Naive thymus-derived CD4-positive, alpha-beta T cell (primary cell): ENCODE measurements at regions not wholly inside any gene's neighbourhood (a gene's known extent, or its start where the extent isn't known, plus 50 kb on each side); places are given as distances from the start of the nearest gene placed in this dataset.

Experiments
- ATAC-seq: fragments of 150-1000 bp; cut with Tn5 transposase; 2 replicates; pipeline ENCODE4 v1.10.0; 2021; ENCODE audit warnings: mild to moderate bottlenecking, moderate library complexity
- CTCF ChIA-PET: fragments of 350-600 bp; sonication (Branson Sonifier 250); formaldehyde crosslinking; loops from one replicate; lab custom pipeline; 2021; ENCODE audit warnings: antibody characterized with exemption; lab: Charles Lee
- POLR2A ChIA-PET: fragments of 350-600 bp; sonication (Branson Sonifier 250); formaldehyde crosslinking; loops from one replicate; lab custom pipeline; 2021; ENCODE audit warnings: antibody characterized with exemption, inconsistent platforms; lab: Charles Lee
- DNase-seq, 9 donors: peaks; one replicate each; pipeline versions ENCODE4 v3.0.0 to v3.0.0-alpha.2; 2020 to 2022; ENCODE audit warnings: mixed read lengths in 1 of 9
- H3K27ac ChIP-seq: one replicate; pipeline ENCODE4 v1.7.0; 2013; ENCODE audit warnings: mild to moderate bottlenecking, low read depth, low read length, moderate library complexity
- H3K27me3 ChIP-seq, 2 donors: one replicate each; pipeline ENCODE4 v1.7.0; 2013; ENCODE audit warnings: low read length in 2 of 2, mild to moderate bottlenecking in 2 of 2, moderate library complexity in 2 of 2; ENCODE audit not compliant: control insufficient read depth in 2 of 2, insufficient read depth in 2 of 2
- H3K36me3 ChIP-seq, 3 experiments: 1 replicate in 2 of 3; 2 replicates in 1 of 3; pipeline ENCODE4 v1.7.0; 2013; ENCODE audit warnings: low read length in 3 of 3, mild to moderate bottlenecking in 3 of 3, moderate library complexity in 1 of 3; ENCODE audit not compliant: insufficient read depth in 3 of 3, control insufficient read depth in 2 of 3
- H3K4me1 ChIP-seq, 2 donors: one replicate each; pipeline ENCODE4 v1.7.0; 2013; ENCODE audit warnings: low read length in 2 of 2, mild to moderate bottlenecking in 2 of 2, moderate library complexity in 1 of 2; ENCODE audit not compliant: control insufficient read depth in 2 of 2, insufficient read depth in 2 of 2
- H3K4me3 ChIP-seq: 2 replicates; pipeline ENCODE4 v1.7.0; 2013; ENCODE audit warnings: mild to moderate bottlenecking, low read length
- H3K9me3 ChIP-seq, 3 experiments: 1 replicate in 2 of 3; 2 replicates in 1 of 3; pipeline ENCODE4 v1.7.0; 2013; ENCODE audit warnings: low read length in 3 of 3; ENCODE audit not compliant: control insufficient read depth in 2 of 3
- H3K27ac Mint-ChIP-seq, 9 donors: one replicate each; pipeline ENCODE4 v1.8.0; 2020 to 2022; ENCODE audit warnings: mixed read lengths in 9 of 9, mild to moderate bottlenecking in 8 of 9, moderate library complexity in 5 of 9, inconsistent platforms in 2 of 9
- H3K27me3 Mint-ChIP-seq, 5 donors: one replicate each; pipeline ENCODE4 v1.8.0; 2021 to 2022; ENCODE audit warnings: mixed read lengths in 5 of 5, mild to moderate bottlenecking in 1 of 5
- H3K36me3 Mint-ChIP-seq, 5 donors: one replicate each; pipeline ENCODE4 v1.8.0; 2020 to 2022; ENCODE audit warnings: mixed read lengths in 5 of 5, mild to moderate bottlenecking in 3 of 5, inconsistent platforms in 1 of 5
- H3K4me1 Mint-ChIP-seq, 7 donors: one replicate each; pipeline ENCODE4 v1.8.0; 2020 to 2022; ENCODE audit warnings: mixed read lengths in 7 of 7, mild to moderate bottlenecking in 3 of 7, inconsistent platforms in 1 of 7
- H3K4me3 Mint-ChIP-seq, 10 donors: one replicate each; pipeline ENCODE4 v1.8.0; 2020 to 2022; ENCODE audit warnings: mild to moderate bottlenecking in 10 of 10, mixed read lengths in 10 of 10, moderate library complexity in 6 of 10, inconsistent platforms in 2 of 10
- H3K9me3 Mint-ChIP-seq, 11 donors: one replicate each; pipeline ENCODE4 v1.8.0; 2020 to 2022; ENCODE audit warnings: mixed read lengths in 11 of 11, mild to moderate bottlenecking in 4 of 11, inconsistent platforms in 1 of 11, moderate library complexity in 1 of 11
- intact Hi-C, 2 donors: fragments of 100-400 bp; cut with micrococcal nuclease; formaldehyde crosslinking; loops; one replicate each; pipeline ENCODE4 v1.15.1; 2023

GRCh38 chr3:88267-88666 is 108.3 kb upstream of the CHL1 start:
- Histone ChIP-seq H3K4me3 (no peak overlapping the region), H3K9me3 (no peaks in the 10 kb centered on the region), H3K36me3 (no peaks in the 10 kb centered on the region), H3K27ac (no peak overlapping the region), H3K27me3 (no peaks in the 10 kb centered on the region), H3K4me1 (no peaks in the 10 kb centered on the region)
- no peak for ATAC-seq
- Mint-ChIP-seq H3K9me3 (peaks cover 0 to 2% (median 0%) of the 10 kb centered on the region in 11 donors), H3K27ac (no peak overlapping the region), H3K4me1 (no peaks in the 10 kb centered on the region), H3K27me3 (peaks cover 0 to 30% (median 0%) of the 10 kb centered on the region in 5 donors), H3K4me3 (no peak overlapping the region), H3K36me3 (no peaks in the 10 kb centered on the region)
- intact Hi-C loops = no loop called here
- DNase-seq = no peak
- ChIA-PET POLR2A (no interaction called here), CTCF (no interaction called here)

DNA sequence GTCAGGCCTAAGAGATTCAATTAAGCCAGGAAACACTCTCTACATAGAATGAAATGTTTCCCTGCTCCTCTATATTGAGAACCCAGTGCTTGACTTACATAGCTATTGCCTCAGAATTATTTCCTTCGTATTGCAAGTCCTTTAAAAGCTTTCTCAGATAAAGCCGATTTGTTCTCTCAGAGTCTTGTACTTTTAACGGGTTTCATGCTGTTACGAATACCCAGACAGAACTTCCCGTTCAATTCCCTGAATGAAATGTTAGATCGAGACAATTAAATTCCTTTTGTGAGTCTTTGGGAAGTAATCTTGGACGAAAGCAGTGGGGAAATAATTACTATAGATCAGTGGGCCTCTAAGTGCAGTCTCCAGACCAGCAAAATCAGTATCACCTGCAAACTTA is 102.8 kb upstream of the CHL1 start:
- H3K27ac Mint-ChIP-seq = no peak overlapping the region
- CTCF ChIA-PET = no interaction called here
- ATAC-seq = no peak

DNA sequence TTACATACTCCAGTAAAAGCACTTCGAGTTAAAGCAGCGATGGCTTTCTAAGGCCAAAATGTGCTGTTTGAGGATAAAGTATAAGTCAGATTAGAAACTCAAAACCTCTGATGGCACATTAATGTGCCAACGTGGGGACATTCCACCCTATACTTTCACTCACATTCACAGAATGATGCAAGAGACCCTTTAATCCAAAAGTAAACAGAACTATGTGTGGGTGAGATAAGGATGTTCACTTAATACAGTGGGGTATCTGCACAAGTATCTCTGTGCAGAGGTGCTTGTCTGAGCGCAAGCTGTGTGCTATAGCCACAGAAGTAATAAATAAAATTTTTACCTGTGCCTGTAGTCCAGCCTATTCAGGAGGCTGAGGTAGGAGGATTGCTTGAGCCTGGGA is 100.3 kb upstream of the CHL1 start:
- Mint-ChIP-seq H3K9me3 (peaks cover 0 to 7% (median 0%) of the 10 kb centered on the region in 11 donors), H3K36me3 (no peaks in the 10 kb centered on the region), H3K27me3 (peaks cover 0 to 12% (median 6%) of the 10 kb centered on the region in 5 donors), H3K4me3 (no peak overlapping the region), H3K27ac (no peak overlapping the region), H3K4me1 (peaks cover 0 to 2% (median 0%) of the 10 kb centered on the region in 7 donors)
- H3K36me3 ChIP-seq = no peaks in the 10 kb centered on the region
- no peaks in the 10 kb centered on the region for H3K9me3 ChIP-seq
- ChIA-PET CTCF (no interaction called here), POLR2A (no interaction called here)
- H3K27me3 ChIP-seq = no peaks in the 10 kb centered on the region
- DNase-seq = no peak
- intact Hi-C loops = no loop called here
- ATAC-seq = no peak
- no peaks in the 10 kb centered on the region for H3K4me1 ChIP-seq
- H3K27ac ChIP-seq = no peak overlapping the region
- H3K4me3 ChIP-seq = no peak overlapping the region

More for the DNA sequence above, 102.8 kb upstream of the CHL1 start:
- no peaks in the 10 kb centered on the region for H3K4me1 ChIP-seq
- DNase-seq = no peak
- Mint-ChIP-seq H3K9me3 (peaks cover 0 to 5% (median 0%) of the 10 kb centered on the region in 11 donors), H3K4me3 (no peak overlapping the region), H3K4me1 (peaks cover 0 to 2% (median 0%) of the 10 kb centered on the region in 7 donors), H3K36me3 (no peaks in the 10 kb centered on the region), H3K27me3 (peaks cover 0 to 5% (median 0%) of the 10 kb centered on the region in 5 donors)
- no peak overlapping the region for H3K27ac ChIP-seq
- H3K9me3 ChIP-seq = no peaks in the 10 kb centered on the region
- H3K36me3 ChIP-seq = no peaks in the 10 kb centered on the region
- no peaks in the 10 kb centered on the region for H3K27me3 ChIP-seq
- H3K4me3 ChIP-seq = no peak overlapping the region
- intact Hi-C loops = no loop called here
- POLR2A ChIA-PET = no interaction called here

- Mint-ChIP-seq H3K27ac (no peak overlapping the region), H3K4me1 (peaks cover 0 to 2% (median 0%) of the 10 kb centered on the region in 7 donors), H3K27me3 (peaks cover 0 to 15% (median 6%) of the 10 kb centered on the region in 5 donors), H3K9me3 (peaks cover 0 to 7% (median 0%) of the 10 kb centered on the region in 11 donors), H3K36me3 (no peaks in the 10 kb centered on the region), H3K4me3 (no peak overlapping the region)
- POLR2A ChIA-PET = no interaction called here
- H3K4me1 ChIP-seq = no peaks in the 10 kb centered on the region
- no peak for ATAC-seq
- CTCF ChIA-PET = no interaction called here
- H3K27ac ChIP-seq = no peak overlapping the region
- H3K9me3 ChIP-seq = no peaks in the 10 kb centered on the region
- no peak overlapping the region for H3K4me3 ChIP-seq
- no peak for DNase-seq
- intact Hi-C loops = no loop called here
- H3K27me3 ChIP-seq = no peaks in the 10 kb centered on the region
- no peaks in the 10 kb centered on the region for H3K36me3 ChIP-seq
Measured at GRCh38 chr3:97417-98258, 98.9 kb upstream of the CHL1 start.

DNA sequence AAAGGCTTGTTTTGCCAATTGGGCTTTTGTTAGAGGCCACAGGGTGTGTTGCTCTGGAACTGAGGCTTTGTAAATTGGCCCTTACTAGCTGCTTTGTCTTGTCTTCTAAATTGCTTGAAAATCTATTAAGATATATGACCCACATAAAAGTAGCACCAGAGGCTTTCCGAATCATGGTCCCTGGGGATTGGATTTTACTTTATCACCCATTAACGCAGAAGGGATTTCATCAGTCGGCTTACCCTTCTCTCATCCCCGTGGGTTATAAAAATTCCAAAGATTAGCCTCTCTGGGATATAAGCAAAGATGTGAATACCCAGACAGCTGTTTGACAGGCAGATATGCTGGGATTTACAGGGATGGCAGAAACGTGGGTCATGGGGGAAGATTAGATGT is 98.3 kb upstream of the CHL1 start:
- CTCF ChIA-PET = no interaction called here
- Histone ChIP-seq H3K4me3 (no peak overlapping the region), H3K36me3 (no peaks in the 10 kb centered on the region), H3K4me1 (no peaks in the 10 kb centered on the region), H3K27me3 (no peaks in the 10 kb centered on the region), H3K27ac (no peak overlapping the region), H3K9me3 (no peaks in the 10 kb centered on the region)
- ATAC-seq = no peak
- intact Hi-C loops = no loop called here
- no peak for DNase-seq
- H3K4me3 Mint-ChIP-seq = no peak overlapping the region
- H3K9me3 Mint-ChIP-seq = peaks cover 0 to 7% (median 0%) of the 10 kb centered on the region in 11 donors
- peaks cover 0 to 2% (median 0%) of the 10 kb centered on the region in 7 donors for H3K4me1 Mint-ChIP-seq
- no peak overlapping the region for H3K27ac Mint-ChIP-seq
- peaks cover 0 to 15% (median 6%) of the 10 kb centered on the region in 5 donors for H3K27me3 Mint-ChIP-seq
- POLR2A ChIA-PET = no interaction called here
- no peaks in the 10 kb centered on the region for H3K36me3 Mint-ChIP-seq

DNA sequence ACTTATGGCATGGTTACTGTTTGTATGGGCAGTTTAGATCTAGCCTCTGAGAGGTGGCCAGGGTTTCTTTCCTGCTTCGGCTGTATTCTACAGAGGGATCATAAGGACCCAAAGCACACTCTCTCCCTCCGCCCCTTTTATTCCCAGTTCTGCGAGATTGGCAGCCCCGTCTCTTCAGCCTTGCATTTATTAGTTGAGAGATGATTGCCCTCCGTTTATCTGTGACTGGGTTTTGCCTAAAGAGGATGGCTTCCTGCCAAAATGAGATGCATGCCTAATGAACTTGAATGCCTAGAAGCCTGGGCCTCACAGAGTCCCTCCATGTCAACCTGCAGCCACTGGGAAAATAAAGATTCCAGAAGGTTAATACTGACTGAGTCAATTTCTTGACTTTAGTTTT is 97.1 kb upstream of the CHL1 start:
- no peak for DNase-seq
- H3K27me3 ChIP-seq = no peaks in the 10 kb centered on the region
- intact Hi-C loops = no loop called here
- no peak for ATAC-seq
- H3K4me1 ChIP-seq = no peaks in the 10 kb centered on the region
- POLR2A ChIA-PET = no interaction called here
- H3K27ac Mint-ChIP-seq = no peak overlapping the region
- H3K9me3 Mint-ChIP-seq = peaks cover 0 to 7% (median 0%) of the 10 kb centered on the region in 11 donors
- H3K36me3 Mint-ChIP-seq = no peaks in the 10 kb centered on the region
- H3K4me3 ChIP-seq = no peak overlapping the region
- peaks cover 0 to 15% (median 6%) of the 10 kb centered on the region in 5 donors for H3K27me3 Mint-ChIP-seq
- CTCF ChIA-PET = no interaction called here
- no peaks in the 10 kb centered on the region for H3K9me3 ChIP-seq
- no peaks in the 10 kb centered on the region for H3K36me3 ChIP-seq
- H3K27ac ChIP-seq = no peak overlapping the region
- H3K4me3 Mint-ChIP-seq = no peak overlapping the region
- peaks cover 0 to 2% (median 0%) of the 10 kb centered on the region in 7 donors for H3K4me1 Mint-ChIP-seq

DNA sequence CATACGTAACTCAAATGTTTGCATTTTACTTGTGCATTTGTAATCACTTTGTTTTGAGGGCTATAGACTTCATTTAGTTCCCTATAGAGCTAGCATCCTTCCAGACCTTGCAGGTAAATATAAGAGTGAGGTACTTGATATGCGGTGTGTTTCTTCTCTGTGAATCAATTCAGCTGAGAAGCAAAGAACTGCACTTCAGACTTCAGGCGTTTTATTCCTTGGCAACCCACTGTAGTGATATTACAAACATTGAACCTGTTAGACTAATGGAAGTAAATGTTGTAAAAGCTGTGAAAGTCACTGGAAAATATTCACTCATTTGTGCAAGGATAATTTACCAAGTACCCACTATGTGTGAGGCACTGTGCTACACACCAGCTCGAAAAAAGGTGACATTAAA is 94.1 kb upstream of the CHL1 start:
- ChIA-PET CTCF (no interaction called here), POLR2A (no interaction called here)
- no peak overlapping the region for H3K27ac ChIP-seq

More for the DNA sequence above, 94.1 kb upstream of the CHL1 start:
- Histone ChIP-seq H3K36me3 (no peaks in the 10 kb centered on the region), H3K27me3 (no peaks in the 10 kb centered on the region), H3K9me3 (no peaks in the 10 kb centered on the region), H3K4me3 (no peak overlapping the region), H3K4me1 (no peaks in the 10 kb centered on the region)
- Mint-ChIP-seq H3K9me3 (peaks cover 0 to 3% (median 0%) of the 10 kb centered on the region in 11 donors), H3K4me3 (no peak overlapping the region), H3K27ac (no peak overlapping the region), H3K36me3 (no peaks in the 10 kb centered on the region), H3K27me3 (peaks cover 0 to 15% (median 6%) of the 10 kb centered on the region in 5 donors), H3K4me1 (no peaks in the 10 kb centered on the region)
- ATAC-seq (no peak), DNase-seq (no peak)
- intact Hi-C loops = no loop called here
